ENCODE measurements at regions not wholly inside any gene's neighbourhood (a gene's known extent, or its start where the extent isn't known, plus 50 kb on each side); places are given as distances from the start of the nearest gene placed in this dataset.

DNA sequence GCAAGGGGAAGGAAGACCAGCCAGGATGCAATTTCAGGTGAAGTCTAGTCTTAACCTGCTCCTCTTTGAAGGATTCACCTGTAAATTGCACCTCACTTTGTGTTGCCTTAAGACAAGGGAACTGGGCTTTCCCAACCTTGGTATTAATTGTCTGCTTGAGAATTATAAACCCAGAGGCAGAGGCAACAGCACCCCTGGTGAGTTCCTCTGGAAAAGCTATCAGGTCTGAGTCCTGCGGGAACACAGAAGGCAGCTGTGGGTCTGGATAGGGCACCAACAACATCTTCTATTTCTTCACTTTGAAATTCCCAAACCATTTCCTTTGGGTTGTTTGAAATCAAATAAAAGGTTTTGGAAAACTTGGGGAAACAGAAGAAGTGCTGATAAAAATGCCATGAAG, 109.2 kb upstream of the NPY2R start:
- TF ChIP-seq, protein P1, sequence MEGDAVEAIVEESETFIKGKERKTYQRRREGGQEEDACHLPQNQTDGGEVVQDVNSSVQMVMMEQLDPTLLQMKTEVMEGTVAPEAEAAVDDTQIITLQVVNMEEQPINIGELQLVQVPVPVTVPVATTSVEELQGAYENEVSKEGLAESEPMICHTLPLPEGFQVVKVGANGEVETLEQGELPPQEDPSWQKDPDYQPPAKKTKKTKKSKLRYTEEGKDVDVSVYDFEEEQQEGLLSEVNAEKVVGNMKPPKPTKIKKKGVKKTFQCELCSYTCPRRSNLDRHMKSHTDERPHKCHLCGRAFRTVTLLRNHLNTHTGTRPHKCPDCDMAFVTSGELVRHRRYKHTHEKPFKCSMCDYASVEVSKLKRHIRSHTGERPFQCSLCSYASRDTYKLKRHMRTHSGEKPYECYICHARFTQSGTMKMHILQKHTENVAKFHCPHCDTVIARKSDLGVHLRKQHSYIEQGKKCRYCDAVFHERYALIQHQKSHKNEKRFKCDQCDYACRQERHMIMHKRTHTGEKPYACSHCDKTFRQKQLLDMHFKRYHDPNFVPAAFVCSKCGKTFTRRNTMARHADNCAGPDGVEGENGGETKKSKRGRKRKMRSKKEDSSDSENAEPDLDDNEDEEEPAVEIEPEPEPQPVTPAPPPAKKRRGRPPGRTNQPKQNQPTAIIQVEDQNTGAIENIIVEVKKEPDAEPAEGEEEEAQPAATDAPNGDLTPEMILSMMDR (IDR thresholded peaks at IDR 0.05) = no peak
- TF ChIP-seq POLR2A (IDR thresholded peaks at IDR 0.05) = no peak
